Prostate gland (tissue), 2 donors: ENCODE measurements at regions not wholly inside any gene's neighbourhood (a gene's known extent, or its start where the extent isn't known, plus 50 kb on each side); places are given as distances from the start of the nearest gene placed in this dataset.

Source experiments
- DNase-seq: peaks from one replicate; pipeline ENCODE4 v3.0.0-alpha.2; 2019; ENCODE audit warnings: low spot score
- H3K27ac ChIP-seq, 2 donors: fragments of 200-600 bp; sonication (generic); 2 replicates each; pipeline ENCODE4 v1.5.1; 2017 to 2019
- H3K27me3 ChIP-seq: fragments of 200-600 bp; sonication (generic); replicated peaks from 2 replicates; pipeline ENCODE4 v1.5.1; 2019; ENCODE audit not compliant: insufficient read depth
- H3K36me3 ChIP-seq, 2 donors: fragments of 200-600 bp; sonication (generic); 1 replicate in 1 of 2; 2 replicates in 1 of 2; pipeline versions ENCODE4 v1.5.1 to v1.8.1; 2017 to 2019
- H3K4me1 ChIP-seq: fragments of 200-600 bp; sonication (generic); replicated peaks from 2 replicates; pipeline ENCODE4 v1.5.1; 2019
- H3K4me3 ChIP-seq, 2 donors: fragments of 200-600 bp; sonication (generic); 2 replicates each; pipeline ENCODE4 v1.5.1; 2017 to 2019
- H3K9me3 ChIP-seq: fragments of 200-600 bp; sonication (generic); 2 replicates; pipeline ENCODE4 v1.5.1; 2017
- POLR2A ChIP-seq: fragments of 450-650 bp; IDR thresholded peaks from one replicate; pipeline ENCODE4 v1.6.1; 2016; ENCODE audit warnings: antibody characterized with exemption, mild to moderate bottlenecking
- POLR2AphosphoS5 ChIP-seq: sonication (generic); formaldehyde crosslinking; IDR thresholded peaks from one replicate; pipeline ENCODE4 v1.6.1; 2017; ENCODE audit warnings: antibody characterized with exemption
- WGBS: methylation state at CpG from one replicate; pipeline ENCODE4 v1.1.5; 2018; 5-methylcytosine and 5-hydroxymethylcytosine counted together
- intact Hi-C: fragments of 100-400 bp; cut with DNase I; formaldehyde crosslinking; loops from one replicate; pipeline ENCODE4 v1.14.2; 2022
- TF ChIP-seq, protein P1 (sequence below), 4 experiments: fragments of 200-600 bp in 2 of 4; fragments of 450-650 bp in 2 of 4; sonication (generic) in 2 of 4; IDR thresholded peaks; 1 replicate in 3 of 4; 2 replicates in 1 of 4; pipeline ENCODE4 v1.5.1; 2016 to 2019; ENCODE audit warnings: antibody characterized with exemption in 4 of 4, mild to moderate bottlenecking in 2 of 4, moderate library complexity in 2 of 4

DNA sequence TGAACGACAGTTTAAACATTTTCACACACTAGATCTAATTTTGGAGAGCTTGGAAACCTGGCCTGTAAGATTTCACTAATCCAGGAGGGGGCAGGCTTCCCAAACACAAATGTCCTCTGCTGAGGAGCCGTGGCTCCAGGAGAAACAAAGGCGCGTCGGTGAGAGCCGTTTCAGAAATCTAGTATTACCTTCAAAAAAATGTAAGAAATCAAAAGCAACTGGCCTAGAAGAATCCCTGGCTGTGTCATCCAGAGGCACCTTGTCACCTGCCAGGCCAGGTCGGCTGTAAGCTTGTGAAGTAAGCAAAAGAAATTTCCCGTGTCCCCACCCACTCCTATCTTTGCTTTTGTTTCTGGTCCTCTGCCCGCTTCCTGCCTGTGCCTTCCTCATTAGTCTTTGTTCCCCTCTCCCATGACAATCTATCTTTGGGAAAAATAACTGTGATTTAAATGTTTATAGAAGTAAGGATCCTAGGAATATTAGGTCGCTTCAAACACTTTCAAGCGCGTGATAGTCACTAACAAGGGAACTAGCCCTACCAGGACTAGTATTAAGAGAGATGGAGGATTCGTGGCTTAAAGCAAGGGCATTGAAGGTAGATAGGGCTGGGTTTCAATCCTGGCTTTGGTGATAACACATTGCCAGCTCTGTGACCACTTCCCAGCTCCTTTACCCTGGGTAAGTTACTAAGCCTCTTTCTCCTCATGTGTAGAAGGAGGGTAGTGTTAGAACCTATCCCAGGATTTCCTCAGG, 99.5 kb upstream of the STK39 start:
- intact Hi-C loops = loop anchor here (2.0 to 5.0 kb wide), 4 partner anchors 110 to 570 kb away; partner anchors contain the start of gene CERS6
- Histone ChIP-seq H3K4me3 (peak overlapping the region; percentile 26 to 38), H3K27me3 (no peaks in the 10 kb centered on the region), H3K27ac (peak overlapping the region; percentile 26 to 46), H3K4me1 (no peaks in the 10 kb centered on the region), H3K9me3 (no peaks in the 10 kb centered on the region), H3K36me3 (no peaks in the 10 kb centered on the region)
- 15% methylated on average over 13 of the region's 13 CpGs for WGBS
- DNase-seq = peak; percentile 68
- TF ChIP-seq POLR2A (no peak), POLR2AphosphoS5 (peak; percentile 15)
- TF ChIP-seq, protein P1, sequence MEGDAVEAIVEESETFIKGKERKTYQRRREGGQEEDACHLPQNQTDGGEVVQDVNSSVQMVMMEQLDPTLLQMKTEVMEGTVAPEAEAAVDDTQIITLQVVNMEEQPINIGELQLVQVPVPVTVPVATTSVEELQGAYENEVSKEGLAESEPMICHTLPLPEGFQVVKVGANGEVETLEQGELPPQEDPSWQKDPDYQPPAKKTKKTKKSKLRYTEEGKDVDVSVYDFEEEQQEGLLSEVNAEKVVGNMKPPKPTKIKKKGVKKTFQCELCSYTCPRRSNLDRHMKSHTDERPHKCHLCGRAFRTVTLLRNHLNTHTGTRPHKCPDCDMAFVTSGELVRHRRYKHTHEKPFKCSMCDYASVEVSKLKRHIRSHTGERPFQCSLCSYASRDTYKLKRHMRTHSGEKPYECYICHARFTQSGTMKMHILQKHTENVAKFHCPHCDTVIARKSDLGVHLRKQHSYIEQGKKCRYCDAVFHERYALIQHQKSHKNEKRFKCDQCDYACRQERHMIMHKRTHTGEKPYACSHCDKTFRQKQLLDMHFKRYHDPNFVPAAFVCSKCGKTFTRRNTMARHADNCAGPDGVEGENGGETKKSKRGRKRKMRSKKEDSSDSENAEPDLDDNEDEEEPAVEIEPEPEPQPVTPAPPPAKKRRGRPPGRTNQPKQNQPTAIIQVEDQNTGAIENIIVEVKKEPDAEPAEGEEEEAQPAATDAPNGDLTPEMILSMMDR (IDR thresholded peaks at IDR 0.05) = peak; percentile 52 to 89 (median 87)

DNA sequence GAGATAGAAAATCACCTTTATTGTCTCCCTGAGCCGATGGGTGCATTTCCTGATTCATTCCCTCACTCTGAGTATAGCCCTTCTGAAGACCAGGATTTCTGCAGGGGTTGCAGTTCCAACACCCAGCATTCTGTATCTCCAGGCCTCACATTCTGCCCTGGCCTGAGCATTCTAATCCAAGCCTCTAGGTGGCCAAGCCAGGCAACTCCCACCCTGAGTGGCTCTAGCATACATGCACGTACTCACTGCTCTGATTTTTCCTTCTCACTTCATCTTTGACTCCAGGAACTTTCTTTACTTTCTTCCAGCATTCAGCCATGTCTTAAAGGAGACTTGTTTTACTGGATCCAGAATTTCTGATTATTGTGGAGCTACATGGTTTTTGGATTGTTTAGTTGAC, 100.7 kb upstream of the STK39 start:
- 84% methylated on average over 2 of the region's 2 CpGs for WGBS
- intact Hi-C loops = loop anchor here (5.0 kb wide), 3 partner anchors 109 to 569 kb away; partner anchors contain the start of gene CERS6
- Histone ChIP-seq H3K4me1 (no peaks in the 10 kb centered on the region), H3K27me3 (no peaks in the 10 kb centered on the region), H3K27ac (no peak overlapping the region), H3K36me3 (no peaks in the 10 kb centered on the region), H3K4me3 (no peak overlapping the region), H3K9me3 (no peaks in the 10 kb centered on the region)
- TF ChIP-seq POLR2AphosphoS5 = no peak
- no peak for TF ChIP-seq POLR2A
- TF ChIP-seq, protein P1 (IDR thresholded peaks at IDR 0.05) = peak in 1 of 4 experiments; percentile 41
- no peak for DNase-seq

DNA sequence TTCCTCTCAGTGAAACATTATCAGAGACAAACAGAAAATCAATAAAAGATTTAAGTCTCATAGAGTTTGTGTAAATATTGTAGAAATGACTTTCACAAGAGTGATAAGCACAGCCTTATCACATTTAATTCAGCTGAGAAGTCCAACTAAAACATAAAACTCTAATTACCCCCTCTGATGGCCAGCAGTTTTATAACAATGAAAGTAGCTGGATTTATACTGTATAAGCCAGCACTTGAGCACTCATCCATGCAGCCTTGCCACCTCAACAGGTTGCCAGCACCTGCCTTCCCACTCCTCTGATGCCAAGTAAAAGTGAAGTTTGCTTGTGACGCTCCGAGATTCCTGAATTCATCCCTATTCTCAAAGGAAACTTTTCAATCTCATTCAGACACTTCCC, 103.0 kb upstream of the STK39 start:
- H3K27me3 ChIP-seq = no peaks in the 10 kb centered on the region
- no peak overlapping the region for H3K27ac ChIP-seq
- H3K4me3 ChIP-seq = no peak overlapping the region
- no peaks in the 10 kb centered on the region for H3K36me3 ChIP-seq
- intact Hi-C loops = no loop called here
- TF ChIP-seq, protein P1 (IDR thresholded peaks at IDR 0.05) = no peak
- no peak for TF ChIP-seq POLR2A
- TF ChIP-seq POLR2AphosphoS5 = no peak
- H3K9me3 ChIP-seq = no peaks in the 10 kb centered on the region
- DNase-seq = no peak
- WGBS = 71% methylated on average over 2 of the region's 2 CpGs
- no peaks in the 10 kb centered on the region for H3K4me1 ChIP-seq

DNA sequence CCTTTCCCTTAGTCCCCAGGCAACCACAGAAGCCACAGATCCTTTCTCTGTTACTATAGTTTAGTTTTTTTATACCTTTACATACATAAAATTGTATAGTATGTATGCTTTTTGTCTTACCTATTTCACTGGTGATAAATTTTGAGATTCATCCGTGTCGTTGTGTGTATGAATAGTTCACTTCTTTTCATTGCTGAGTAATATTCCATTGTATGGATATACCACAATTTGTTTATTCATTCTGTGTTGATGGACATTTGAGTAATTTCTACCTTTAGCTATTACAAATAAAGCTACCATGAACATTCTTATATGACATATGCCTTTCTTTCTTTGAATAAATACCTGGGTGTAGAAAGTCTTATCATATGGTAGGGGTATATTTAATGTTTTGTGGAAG, 102.8 kb upstream of the CERS6 start:
- TF ChIP-seq POLR2A (no peak), POLR2AphosphoS5 (no peak)
- TF ChIP-seq, protein P1 (IDR thresholded peaks at IDR 0.05) = no peak
- intact Hi-C loops = no loop called here

DNA sequence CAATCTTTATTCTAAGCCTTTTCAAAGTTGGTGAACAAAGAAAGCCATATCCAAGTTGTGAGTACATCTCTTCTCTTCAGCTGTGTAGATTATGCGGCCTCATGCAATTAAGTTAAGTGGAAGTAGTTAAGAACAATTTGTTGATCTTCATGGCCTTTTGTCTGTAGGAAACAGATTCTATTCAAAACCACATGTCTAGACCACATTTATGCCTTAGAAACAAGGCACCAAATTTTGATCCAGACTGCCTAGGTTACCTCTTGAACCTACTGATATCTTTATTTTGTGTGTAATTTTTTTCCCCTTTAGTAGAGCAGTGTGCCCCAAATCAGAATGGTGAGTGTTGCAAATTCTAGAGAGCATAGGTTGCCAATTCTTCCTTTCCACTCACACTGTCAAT, 101.6 kb upstream of the CERS6 start:
- WGBS = 97% methylated on average over 1 of the region's 1 CpG

More for the DNA sequence above, 102.8 kb upstream of the CERS6 start:
- Histone ChIP-seq H3K4me1 (no peaks in the 10 kb centered on the region), H3K27ac (no peak overlapping the region), H3K27me3 (no peaks in the 10 kb centered on the region), H3K4me3 (no peak overlapping the region), H3K36me3 (no peaks in the 10 kb centered on the region), H3K9me3 (no peaks in the 10 kb centered on the region)
- no peak for DNase-seq
- WGBS = 96% methylated on average over 2 of the region's 2 CpGs

More for the DNA sequence above, 101.6 kb upstream of the CERS6 start:
- H3K27me3 ChIP-seq = no peaks in the 10 kb centered on the region
- no peak overlapping the region for H3K27ac ChIP-seq
- no peaks in the 10 kb centered on the region for H3K36me3 ChIP-seq
- no peaks in the 10 kb centered on the region for H3K9me3 ChIP-seq
- TF ChIP-seq, protein P1 (IDR thresholded peaks at IDR 0.05) = no peak
- TF ChIP-seq POLR2A (no peak), POLR2AphosphoS5 (no peak)
- no peak for DNase-seq
- intact Hi-C loops = no loop called here
- H3K4me1 ChIP-seq = no peaks in the 10 kb centered on the region
- H3K4me3 ChIP-seq = no peak overlapping the region
